ENCODE measurements at regions not wholly inside any gene's neighbourhood (a gene's known extent, or its start where the extent isn't known, plus 50 kb on each side); places are given as distances from the start of the nearest gene placed in this dataset.
"Not testable (repeated sequence)": the region's sequence is repeated elsewhere in the genome, so short reads cannot be mapped to it uniquely, and the experiment has no call there.

GRCh38 chr4:30148828-30149227 lies 571.3 kb upstream of the PCDH7 start:
- DNase-seq (ENCODE audit: low spot score) = not testable (repeated sequence)

GRCh38 chr4:30149539-30149938 lies 570.6 kb upstream of the PCDH7 start:
- DNase-seq (ENCODE audit: low spot score) = not testable (repeated sequence)

- DNase-seq (ENCODE audit: low spot score) = no peak
Measured at GRCh38 chr4:30153427-30153826, 566.7 kb upstream of the PCDH7 start.

GRCh38 chr4:30160140-30160539 lies 560.0 kb upstream of the PCDH7 start:
- DNase-seq (ENCODE audit: low spot score) = no peak

- no peak for DNase-seq (ENCODE audit: low spot score)
Measured at GRCh38 chr4:30172416-30172815, 547.8 kb upstream of the PCDH7 start.

- no peak for DNase-seq (ENCODE audit: low spot score)
Measured at GRCh38 chr4:30181512-30181911, 538.7 kb upstream of the PCDH7 start.

GRCh38 chr4:30181918-30182317 lies 538.3 kb upstream of the PCDH7 start:
- no peak for DNase-seq (ENCODE audit: low spot score)

GRCh38 chr4:30182786-30183185 lies 537.4 kb upstream of the PCDH7 start:
- no peak for DNase-seq (ENCODE audit: low spot score)

GRCh38 chr4:30191902-30192301 lies 528.3 kb upstream of the PCDH7 start:
- no peak for DNase-seq (ENCODE audit: low spot score)

GRCh38 chr4:30207389-30207788 lies 512.8 kb upstream of the PCDH7 start:
- DNase-seq (ENCODE audit: low spot score) = no peak

- DNase-seq (ENCODE audit: low spot score) = no peak
Measured at GRCh38 chr4:30208731-30209435, 511.3 kb upstream of the PCDH7 start.

- DNase-seq (ENCODE audit: low spot score) = not testable (repeated sequence)
Measured at GRCh38 chr4:30215973-30216372, 504.2 kb upstream of the PCDH7 start.

GRCh38 chr4:30245140-30245539 lies 475.0 kb upstream of the PCDH7 start:
- DNase-seq (ENCODE audit: low spot score) = no peak

GRCh38 chr4:30256116-30256832 lies 463.9 kb upstream of the PCDH7 start:
- no peak for DNase-seq (ENCODE audit: low spot score)

GRCh38 chr4:30258949-30259348 lies 461.2 kb upstream of the PCDH7 start:
- no peak for DNase-seq (ENCODE audit: low spot score)

GRCh38 chr4:30262379-30262778 lies 457.8 kb upstream of the PCDH7 start:
- DNase-seq (ENCODE audit: low spot score) = no peak

- no peak for DNase-seq (ENCODE audit: low spot score)
Measured at GRCh38 chr4:30264465-30264864, 455.7 kb upstream of the PCDH7 start.

- DNase-seq (ENCODE audit: low spot score) = no peak
Measured at GRCh38 chr4:30265716-30266115, 454.5 kb upstream of the PCDH7 start.

- DNase-seq (ENCODE audit: low spot score) = no peak
Measured at GRCh38 chr4:30268370-30268769, 451.8 kb upstream of the PCDH7 start.

- no peak for DNase-seq (ENCODE audit: low spot score)
Measured at GRCh38 chr4:30269850-30270249, 450.3 kb upstream of the PCDH7 start.

GRCh38 chr4:30281986-30282385 lies 438.2 kb upstream of the PCDH7 start:
- no peak for DNase-seq (ENCODE audit: low spot score)

- no peak for DNase-seq (ENCODE audit: low spot score)
Measured at GRCh38 chr4:30283336-30283735, 436.8 kb upstream of the PCDH7 start.

- no peak for DNase-seq (ENCODE audit: low spot score)
Measured at GRCh38 chr4:30294295-30294694, 425.9 kb upstream of the PCDH7 start.

- no peak for DNase-seq (ENCODE audit: low spot score)
Measured at GRCh38 chr4:30295652-30296051, 424.5 kb upstream of the PCDH7 start.
